ENCODE measurements at regions not wholly inside any gene's neighbourhood (a gene's known extent, or its start where the extent isn't known, plus 50 kb on each side); places are given as distances from the start of the nearest gene placed in this dataset.
"Not testable (repeated sequence)": the region's sequence is repeated elsewhere in the genome, so short reads cannot be mapped to it uniquely, and the experiment has no call there.

- no peaks in the 10 kb centered on the region for H3K79me2 ChIP-seq (ENCODE audit: insufficient read depth, low read length)
- H3K9me2 ChIP-seq (ENCODE audit: low read depth, low read length) = no peaks in the 10 kb centered on the region
- no peaks in the 10 kb centered on the region for H3F3A ChIP-seq (ENCODE audit: insufficient read depth, low read length)
- no peak overlapping the region for H2AFZ ChIP-seq (ENCODE audit: low read length)
- no peak overlapping the region for H3K4me3 ChIP-seq (ENCODE audit: low read depth, low read length, poor library complexity, severe bottlenecking)
- no peak overlapping the region for H3K9ac ChIP-seq (ENCODE audit: low read length)
- H3K36me3 ChIP-seq (ENCODE audit: insufficient read depth, low read length) = no peaks in the 10 kb centered on the region
- no peak overlapping the region for H3K27ac ChIP-seq (ENCODE audit: low read depth, low read length, poor library complexity, severe bottlenecking)
- TF ChIP-seq EZH2 (IDR thresholded peaks at IDR 0.05; ENCODE audit: borderline replicate concordance, low read length) (no peak), CTCF (IDR thresholded peaks at IDR 0.05; ENCODE audit: low read length) (no peak)
- H3K27me3 ChIP-seq (ENCODE audit: insufficient read depth, low read length) = no peaks in the 10 kb centered on the region
- H3K4me2 ChIP-seq (ENCODE audit: low read length) = no peak overlapping the region
- H3K9me3 ChIP-seq (ENCODE audit: low read length) = no peaks in the 10 kb centered on the region
- no peaks in the 10 kb centered on the region for H3K4me1 ChIP-seq (ENCODE audit: insufficient read depth, low read length, severe bottlenecking)
- H4K20me1 ChIP-seq (ENCODE audit: insufficient read depth, low read length) = no peaks in the 10 kb centered on the region
Observed at GRCh38 chrX:114272096-114272686, 311.7 kb upstream of the HTR2C start.

- not testable (repeated sequence) for H3K36me3 ChIP-seq (ENCODE audit: insufficient read depth, low read length); H3K9me3 ChIP-seq (ENCODE audit: low read length); H2AFZ ChIP-seq (ENCODE audit: low read length); H3K4me1 ChIP-seq (ENCODE audit: insufficient read depth, low read length, severe bottlenecking); H3K79me2 ChIP-seq (ENCODE audit: insufficient read depth, low read length); H3K9me2 ChIP-seq (ENCODE audit: low read depth, low read length); H3K9ac ChIP-seq (ENCODE audit: low read length); H4K20me1 ChIP-seq (ENCODE audit: insufficient read depth, low read length); H3K27ac ChIP-seq (ENCODE audit: low read depth, low read length, poor library complexity, severe bottlenecking); H3F3A ChIP-seq (ENCODE audit: insufficient read depth, low read length); H3K27me3 ChIP-seq (ENCODE audit: insufficient read depth, low read length); H3K4me3 ChIP-seq (ENCODE audit: low read depth, low read length, poor library complexity, severe bottlenecking); H3K4me2 ChIP-seq (ENCODE audit: low read length)
Observed at GRCh38 chrX:114270371-114270770, 313.5 kb upstream of the HTR2C start.

GRCh38 chrX:114268643-114269042, 315.2 kb upstream of the HTR2C start:
- no peak for TF ChIP-seq CTCF (IDR thresholded peaks at IDR 0.05; ENCODE audit: low read length)
- TF ChIP-seq EZH2 (IDR thresholded peaks at IDR 0.05; ENCODE audit: borderline replicate concordance, low read length) = no peak
- Histone ChIP-seq H3K27me3 (ENCODE audit: insufficient read depth, low read length) (no peaks in the 10 kb centered on the region), H3K4me2 (ENCODE audit: low read length) (no peak overlapping the region), H3K4me3 (ENCODE audit: low read depth, low read length, poor library complexity, severe bottlenecking) (no peak overlapping the region), H3K9me2 (ENCODE audit: low read depth, low read length) (no peaks in the 10 kb centered on the region), H3K79me2 (ENCODE audit: insufficient read depth, low read length) (no peaks in the 10 kb centered on the region), H3K9ac (ENCODE audit: low read length) (no peak overlapping the region), H4K20me1 (ENCODE audit: insufficient read depth, low read length) (no peaks in the 10 kb centered on the region), H3K4me1 (ENCODE audit: insufficient read depth, low read length, severe bottlenecking) (no peaks in the 10 kb centered on the region), H3K9me3 (ENCODE audit: low read length) (no peaks in the 10 kb centered on the region), H2AFZ (ENCODE audit: low read length) (no peak overlapping the region), H3K36me3 (ENCODE audit: insufficient read depth, low read length) (no peaks in the 10 kb centered on the region), H3K27ac (ENCODE audit: low read depth, low read length, poor library complexity, severe bottlenecking) (no peak overlapping the region), H3F3A (ENCODE audit: insufficient read depth, low read length) (no peaks in the 10 kb centered on the region)

GRCh38 chrX:114267142-114267541, 316.7 kb upstream of the HTR2C start:
- H4K20me1 ChIP-seq (ENCODE audit: insufficient read depth, low read length) = no peaks in the 10 kb centered on the region
- no peak overlapping the region for H3K9ac ChIP-seq (ENCODE audit: low read length)
- H2AFZ ChIP-seq (ENCODE audit: low read length) = no peak overlapping the region
- H3K9me3 ChIP-seq (ENCODE audit: low read length) = no peaks in the 10 kb centered on the region
- no peaks in the 10 kb centered on the region for H3K27me3 ChIP-seq (ENCODE audit: insufficient read depth, low read length)
- no peaks in the 10 kb centered on the region for H3K36me3 ChIP-seq (ENCODE audit: insufficient read depth, low read length)
- no peaks in the 10 kb centered on the region for H3F3A ChIP-seq (ENCODE audit: insufficient read depth, low read length)
- H3K4me2 ChIP-seq (ENCODE audit: low read length) = no peak overlapping the region
- H3K4me3 ChIP-seq (ENCODE audit: low read depth, low read length, poor library complexity, severe bottlenecking) = no peak overlapping the region
- no peaks in the 10 kb centered on the region for H3K79me2 ChIP-seq (ENCODE audit: insufficient read depth, low read length)
- no peak overlapping the region for H3K27ac ChIP-seq (ENCODE audit: low read depth, low read length, poor library complexity, severe bottlenecking)
- no peaks in the 10 kb centered on the region for H3K4me1 ChIP-seq (ENCODE audit: insufficient read depth, low read length, severe bottlenecking)
- TF ChIP-seq EZH2 (IDR thresholded peaks at IDR 0.05; ENCODE audit: borderline replicate concordance, low read length) = no peak
- H3K9me2 ChIP-seq (ENCODE audit: low read depth, low read length) = no peaks in the 10 kb centered on the region

Data from OCI-LY1 (cell line).